T-cell (primary cell): ENCODE measurements at regions not wholly inside any gene's neighbourhood (a gene's known extent, or its start where the extent isn't known, plus 50 kb on each side); places are given as distances from the start of the nearest gene placed in this dataset.
"Not testable (repeated sequence)": the region's sequence is repeated elsewhere in the genome, so short reads cannot be mapped to it uniquely, and the experiment has no call there.

ENCODE experiments used
- ATAC-seq, 4 experiments: fragments of 200-7000 bp in 3 of 4; fragments of 150-1000 bp in 1 of 4; cut with Tn5 transposase; replicated peaks in 1 of 4; 1 replicate in 3 of 4; 2 replicates in 1 of 4; pipeline ENCODE4 v1.10.0; 2021; ENCODE audit warnings: moderate library complexity in 3 of 4, mild to moderate bottlenecking in 2 of 4, moderate number of reproducible peaks in 1 of 4
- CTCF ChIA-PET, 2 donors: fragments of 300-600 bp; sonication (Branson Sonifier 250); formaldehyde crosslinking; loops; one replicate each; lab custom pipeline; 2022; ENCODE audit warnings: antibody characterized with exemption in 2 of 2; lab: Charles Lee
- POLR2A ChIA-PET, 2 donors: fragments of 300-600 bp; sonication (Branson Sonifier 250); formaldehyde crosslinking; loops; one replicate each; lab custom pipeline; 2022; ENCODE audit warnings: antibody characterized with exemption in 2 of 2; lab: Charles Lee
- DNase-seq, 35 experiments: peaks; one replicate each; pipeline versions ENCODE4 v3.0.0 to v3.0.0-alpha.2; 2013 to 2023
- H3K27ac ChIP-seq: one replicate; pipeline ENCODE4 v1.5.1; 2013; ENCODE audit warnings: low read length
- H3K27me3 ChIP-seq, 2 experiments: replicated peaks in 1 of 2; 1 replicate in 1 of 2; 2 replicates in 1 of 2; pipeline versions ENCODE4 v1.6.1 to v1.7.0; 2013; ENCODE audit warnings: low read length in 1 of 2, mixed read lengths in 1 of 2; ENCODE audit not compliant: control insufficient read depth in 2 of 2, insufficient read depth in 2 of 2; ENCODE audit errors: extremely low read depth in 1 of 2
- H3K36me3 ChIP-seq, 2 donors: 1 replicate in 1 of 2; 2 replicates in 1 of 2; pipeline versions ENCODE4 v1.6.1 to v1.7.0; 2013; ENCODE audit warnings: low read length in 1 of 2; ENCODE audit not compliant: control insufficient read depth in 2 of 2, insufficient read depth in 1 of 2; ENCODE audit errors: extremely low read depth in 1 of 2
- H3K4me1 ChIP-seq, 2 experiments: 1 replicate in 1 of 2; 2 replicates in 1 of 2; pipeline versions ENCODE4 v1.6.1 to v1.7.0; 2013; ENCODE audit warnings: low read length in 2 of 2, mixed read lengths in 1 of 2; ENCODE audit not compliant: insufficient read depth in 2 of 2, control insufficient read depth in 1 of 2; ENCODE audit errors: extremely low read depth in 1 of 2
- H3K4me3 ChIP-seq, 2 donors: 1 replicate in 1 of 2; 2 replicates in 1 of 2; pipeline versions ENCODE4 v1.5.1 to v1.7.0; 2013; ENCODE audit warnings: mild to moderate bottlenecking in 2 of 2, low read length in 1 of 2, moderate library complexity in 1 of 2; ENCODE audit not compliant: control insufficient read depth in 1 of 2; ENCODE audit errors: extremely low read depth in 1 of 2
- H3K9me3 ChIP-seq: 2 replicates; pipeline ENCODE4 v1.7.0; 2013
- H3K27ac Mint-ChIP-seq, 2 donors: one replicate each; pipeline ENCODE4 v1.8.0; 2020 to 2021; ENCODE audit warnings: mild to moderate bottlenecking in 2 of 2, mixed read lengths in 2 of 2
- H3K27me3 Mint-ChIP-seq, 2 donors: one replicate each; pipeline ENCODE4 v1.8.0; 2021 to 2022; ENCODE audit warnings: mixed read lengths in 2 of 2
- H3K36me3 Mint-ChIP-seq: one replicate; pipeline ENCODE4 v1.8.0; 2021; ENCODE audit warnings: mixed read lengths
- H3K4me1 Mint-ChIP-seq, 3 donors: one replicate each; pipeline ENCODE4 v1.8.0; 2020 to 2022; ENCODE audit warnings: mixed read lengths in 3 of 3, mild to moderate bottlenecking in 1 of 3
- H3K4me3 Mint-ChIP-seq, 3 donors: one replicate each; pipeline ENCODE4 v1.8.0; 2020 to 2022; ENCODE audit warnings: mild to moderate bottlenecking in 3 of 3, mixed read lengths in 3 of 3, moderate library complexity in 3 of 3
- H3K9me3 Mint-ChIP-seq, 3 donors: one replicate each; pipeline ENCODE4 v1.8.0; 2020 to 2022; ENCODE audit warnings: mixed read lengths in 3 of 3
- WGBS: methylation state at CpG from one replicate; pipeline ENCODE4 v1.1.5; 2013; ENCODE audit warnings: missing lambda C conversion rate; ENCODE audit not compliant: insufficient coverage; 5-methylcytosine and 5-hydroxymethylcytosine counted together

DNA sequence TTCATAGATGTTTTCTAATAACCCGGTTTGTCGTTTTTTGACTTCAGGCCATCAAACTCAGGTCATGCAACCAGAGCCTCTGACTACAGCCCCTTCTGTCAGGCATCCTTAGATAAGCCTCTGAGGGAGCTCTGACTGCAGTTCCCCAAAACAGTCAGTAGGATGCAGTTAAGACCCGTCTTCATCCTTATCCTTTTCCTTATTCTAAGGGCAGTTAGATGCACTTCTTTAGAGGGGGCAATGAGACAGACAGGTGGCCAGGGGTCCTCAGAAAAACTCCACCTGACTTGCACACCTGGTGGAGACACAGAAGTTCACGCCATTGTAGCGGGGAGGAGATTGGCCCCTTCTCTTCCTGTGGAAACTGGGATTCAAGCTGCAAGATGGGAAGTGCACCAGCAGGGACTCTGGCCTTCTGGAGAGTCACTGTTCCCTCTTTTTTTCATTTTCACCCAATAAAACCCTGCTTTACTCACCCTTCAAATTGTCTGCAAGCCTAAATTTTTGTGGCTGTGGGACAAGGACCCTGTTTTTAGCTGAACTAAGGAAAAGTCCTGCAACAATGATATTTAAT lies 104.8 kb upstream of the TFPI start:
- Mint-ChIP-seq H3K4me3 (no peak overlapping the region), H3K27ac (no peak overlapping the region), H3K27me3 (no peaks in the 10 kb centered on the region), H3K4me1 (no peaks in the 10 kb centered on the region), H3K9me3 (peaks cover 3 to 13% (median 4%) of the 10 kb centered on the region in 3 donors), H3K36me3 (no peaks in the 10 kb centered on the region)
- DNase-seq = no peak
- H3K9me3 ChIP-seq = no peaks in the 10 kb centered on the region
- H3K27me3 ChIP-seq = no peaks in the 10 kb centered on the region
- no peaks in the 10 kb centered on the region for H3K36me3 ChIP-seq
- ChIA-PET CTCF (interaction anchor here in 1 of 2 donors (0.6 kb wide), 1 partner anchor 891 kb away, joined by 3 read pairs; no protein-coding TSS in a partner anchor), POLR2A (interaction anchor here in 1 of 2 donors (0.7 kb wide), 1 partner anchor 517 kb away, joined by 3 read pairs; no protein-coding TSS in a partner anchor)
- no peak overlapping the region for H3K27ac ChIP-seq
- no peaks in the 10 kb centered on the region for H3K4me1 ChIP-seq
- no peak for ATAC-seq
- 41% methylated on average over 4 of the region's 5 CpGs for WGBS
- H3K4me3 ChIP-seq = no peak overlapping the region

GRCh38 chr2:187676050-187676449 lies 121.8 kb upstream of the TFPI start:
- H3K36me3 Mint-ChIP-seq, H3K4me1 Mint-ChIP-seq, H3K4me3 ChIP-seq, CTCF ChIA-PET, H3K9me3 Mint-ChIP-seq, H3K4me3 Mint-ChIP-seq, H3K4me1 ChIP-seq, POLR2A ChIA-PET, DNase-seq, H3K27ac ChIP-seq, H3K27me3 Mint-ChIP-seq, H3K27ac Mint-ChIP-seq, H3K36me3 ChIP-seq, H3K9me3 ChIP-seq, ATAC-seq, H3K27me3 ChIP-seq: not testable (repeated sequence)
- WGBS = 88% methylated on average over 1 of the region's 2 CpGs

DNA sequence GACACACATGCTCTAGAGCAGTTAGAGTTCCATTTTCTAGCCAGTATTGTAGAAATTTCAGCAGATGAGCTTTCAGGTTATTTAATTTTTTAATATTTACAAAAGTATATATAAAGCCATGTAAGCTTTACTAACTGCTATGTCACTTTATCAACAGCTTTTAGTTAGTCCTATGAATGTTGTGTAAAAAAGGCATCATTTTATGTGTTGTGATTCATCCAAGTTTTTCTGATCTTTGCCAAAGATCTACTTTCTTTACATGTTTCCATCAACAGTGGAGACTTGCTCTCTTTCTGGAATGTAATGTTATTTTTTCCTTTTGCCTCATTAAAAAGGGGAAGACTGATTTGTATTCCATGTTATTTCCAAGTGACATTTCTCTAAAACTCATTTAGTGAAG lies 125.2 kb upstream of the TFPI start:
- CTCF ChIA-PET = no interaction called here
- Mint-ChIP-seq H3K9me3 (peaks cover 0 to 12% (median 0%) of the 10 kb centered on the region in 3 donors), H3K27ac (no peak overlapping the region), H3K4me1 (no peaks in the 10 kb centered on the region), H3K27me3 (peaks cover 0 to 4% of the 10 kb centered on the region in 2 donors), H3K36me3 (no peaks in the 10 kb centered on the region), H3K4me3 (no peak overlapping the region)
- Histone ChIP-seq H3K9me3 (no peaks in the 10 kb centered on the region), H3K36me3 (no peaks in the 10 kb centered on the region), H3K27ac (no peak overlapping the region), H3K4me3 (no peak overlapping the region), H3K4me1 (no peaks in the 10 kb centered on the region), H3K27me3 (no peaks in the 10 kb centered on the region)
- DNase-seq (no peak), ATAC-seq (no peak)
- POLR2A ChIA-PET = interaction anchor here in 1 of 2 donors (0.7 kb wide), 1 partner anchor 20 kb away, joined by 4 read pairs; no protein-coding TSS in a partner anchor

- Histone ChIP-seq H3K27ac (no peak overlapping the region), H3K4me3 (no peak overlapping the region), H3K9me3 (no peaks in the 10 kb centered on the region), H3K27me3 (no peaks in the 10 kb centered on the region), H3K4me1 (no peaks in the 10 kb centered on the region), H3K36me3 (no peaks in the 10 kb centered on the region)
- H3K27ac Mint-ChIP-seq = no peak overlapping the region
- ATAC-seq (no peak), DNase-seq (no peak)
- ChIA-PET CTCF (no interaction called here), POLR2A (no interaction called here)
- no peaks in the 10 kb centered on the region for H3K36me3 Mint-ChIP-seq
- H3K4me1 Mint-ChIP-seq = no peaks in the 10 kb centered on the region
- peaks cover 0 to 12% (median 0%) of the 10 kb centered on the region in 3 donors for H3K9me3 Mint-ChIP-seq
- no peak overlapping the region for H3K4me3 Mint-ChIP-seq
- no CpG with 5 or more reads among the region's 1 CpG for WGBS
- no peaks in the 10 kb centered on the region for H3K27me3 Mint-ChIP-seq
Observed at GRCh38 chr2:187684174-187684573, 129.9 kb upstream of the TFPI start.

DNA sequence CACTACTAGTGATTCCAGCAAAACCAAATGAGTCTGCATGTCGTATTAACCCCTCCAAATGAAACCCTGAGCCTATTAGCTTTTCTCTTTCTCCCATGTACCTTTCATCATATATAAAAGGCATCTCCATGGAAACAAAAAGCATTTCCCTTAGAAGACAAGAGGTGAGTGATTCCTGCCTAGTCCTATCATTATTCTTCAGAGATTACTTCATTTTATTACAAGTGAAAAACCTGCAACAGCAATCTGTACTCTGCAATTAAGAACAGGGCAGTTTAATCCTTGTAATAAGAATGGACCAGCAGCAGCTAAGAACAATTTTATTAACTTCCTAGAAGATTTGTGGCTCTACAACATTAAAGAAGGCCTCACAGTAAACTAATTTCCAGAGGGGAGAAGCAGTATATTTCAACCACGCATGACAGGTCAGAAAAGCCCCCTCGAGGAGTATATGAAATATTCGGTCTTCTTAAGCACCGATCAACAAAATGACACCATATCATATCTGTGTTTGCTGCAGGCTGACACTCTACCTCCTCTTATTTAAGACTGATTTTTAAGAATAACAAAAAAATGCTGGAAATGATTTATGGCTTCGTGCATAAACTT lies 132.3 kb upstream of the TFPI start:
- no CpG with 5 or more reads among the region's 6 CpGs for WGBS
- Histone ChIP-seq H3K27me3 (no peaks in the 10 kb centered on the region), H3K27ac (no peak overlapping the region), H3K4me3 (no peak overlapping the region), H3K4me1 (no peaks in the 10 kb centered on the region), H3K9me3 (no peaks in the 10 kb centered on the region), H3K36me3 (no peaks in the 10 kb centered on the region)
- H3K4me1 Mint-ChIP-seq = no peaks in the 10 kb centered on the region
- H3K4me3 Mint-ChIP-seq = no peak overlapping the region
- H3K36me3 Mint-ChIP-seq = no peaks in the 10 kb centered on the region
- H3K27ac Mint-ChIP-seq = no peak overlapping the region
- ATAC-seq = no peak
- ChIA-PET POLR2A (no interaction called here), CTCF (no interaction called here)
- no peak for DNase-seq
- H3K9me3 Mint-ChIP-seq = peaks cover 0 to 11% (median 6%) of the 10 kb centered on the region in 3 donors
- H3K27me3 Mint-ChIP-seq = no peaks in the 10 kb centered on the region

GRCh38 chr2:187687585-187687984 lies 133.3 kb upstream of the TFPI start:
- H3K4me1 Mint-ChIP-seq = no peaks in the 10 kb centered on the region
- H3K4me1 ChIP-seq = no peaks in the 10 kb centered on the region
- DNase-seq = no peak
- H3K9me3 Mint-ChIP-seq = peaks cover 0 to 6% (median 5%) of the 10 kb centered on the region in 3 donors
- ATAC-seq = no peak
- no peaks in the 10 kb centered on the region for H3K27me3 Mint-ChIP-seq
- ChIA-PET CTCF (no interaction called here), POLR2A (no interaction called here)
- no peak overlapping the region for H3K27ac ChIP-seq
- no peaks in the 10 kb centered on the region for H3K9me3 ChIP-seq
- H3K4me3 Mint-ChIP-seq = no peak overlapping the region
- H3K36me3 Mint-ChIP-seq = no peaks in the 10 kb centered on the region
- no peak overlapping the region for H3K27ac Mint-ChIP-seq
- WGBS = no CpG with 5 or more reads among the region's 2 CpGs
- H3K36me3 ChIP-seq = no peaks in the 10 kb centered on the region
- no peaks in the 10 kb centered on the region for H3K27me3 ChIP-seq
- no peak overlapping the region for H3K4me3 ChIP-seq
